ENCODE measurements at regions not wholly inside any gene's neighbourhood (a gene's known extent, or its start where the extent isn't known, plus 50 kb on each side); places are given as distances from the start of the nearest gene placed in this dataset.

- in situ Hi-C loops (cut with HindIII; ENCODE audit: extremely low pct_ligation_motif_present, low pct_unique_long_range_greater_than_20kb) (no loop called here), intact Hi-C loops (cut with micrococcal nuclease; ENCODE audit: unreplicated experiment) (no loop called here)
- Histone ChIP-seq H3K36me3 (replicated peaks in 1 of 2; ENCODE audit: control insufficient read depth in 1 of 2, insufficient read depth in 2 of 2, low read length in 2 of 2) (no peaks in the 10 kb centered on the region), H3K79me2 (ENCODE audit: insufficient read depth, low read length) (no peaks in the 10 kb centered on the region), H3K9ac (ENCODE audit: insufficient read depth, low read depth, low read length) (no peak overlapping the region), H4K20me1 (ENCODE audit: insufficient read depth, low read length) (no peaks in the 10 kb centered on the region), H3K27me3 (ENCODE audit: control insufficient read depth in 1 of 2, insufficient read depth in 2 of 2, low read length in 2 of 2) (no peaks in the 10 kb centered on the region), H3K4me2 (ENCODE audit: low read depth, low read length) (no peak overlapping the region), H3K4me1 (ENCODE audit: insufficient read depth, low read length) (no peaks in the 10 kb centered on the region), H2AFZ (ENCODE audit: low read length) (no peak overlapping the region), H3K9me3 (ENCODE audit: low read length) (peaks cover 95% of the 10 kb centered on the region), H3K27ac (ENCODE audit: extremely low read length, insufficient read depth, low read length) (no peak overlapping the region), H3K4me3 (replicated peaks in 1 of 3; ENCODE audit: insufficient read depth in 1 of 3, low read depth in 2 of 3, low read length in 3 of 3) (no peak overlapping the region)
- no TSS peak for BruUV-seq (replicated peaks)
- no peak for DNase-seq (ENCODE audit: low spot score)
- no peak for ATAC-seq
- ChIA-PET POLR2A (no interaction called here), CTCF (ENCODE audit: low intra/inter-chr PET ratio, low total read pairs) (no interaction called here)
- 5% methylated on average over 7 of the region's 7 CpGs for WGBS (ENCODE audit: low lambda C conversion rate)
- FAIRE-seq = no peak
- no peak for TF ChIP-seq GFI1 (CRISPR knock-in tag; IDR thresholded peaks at IDR 0.05; ENCODE audit: borderline replicate concordance)
- TF ChIP-seq, protein P1, sequence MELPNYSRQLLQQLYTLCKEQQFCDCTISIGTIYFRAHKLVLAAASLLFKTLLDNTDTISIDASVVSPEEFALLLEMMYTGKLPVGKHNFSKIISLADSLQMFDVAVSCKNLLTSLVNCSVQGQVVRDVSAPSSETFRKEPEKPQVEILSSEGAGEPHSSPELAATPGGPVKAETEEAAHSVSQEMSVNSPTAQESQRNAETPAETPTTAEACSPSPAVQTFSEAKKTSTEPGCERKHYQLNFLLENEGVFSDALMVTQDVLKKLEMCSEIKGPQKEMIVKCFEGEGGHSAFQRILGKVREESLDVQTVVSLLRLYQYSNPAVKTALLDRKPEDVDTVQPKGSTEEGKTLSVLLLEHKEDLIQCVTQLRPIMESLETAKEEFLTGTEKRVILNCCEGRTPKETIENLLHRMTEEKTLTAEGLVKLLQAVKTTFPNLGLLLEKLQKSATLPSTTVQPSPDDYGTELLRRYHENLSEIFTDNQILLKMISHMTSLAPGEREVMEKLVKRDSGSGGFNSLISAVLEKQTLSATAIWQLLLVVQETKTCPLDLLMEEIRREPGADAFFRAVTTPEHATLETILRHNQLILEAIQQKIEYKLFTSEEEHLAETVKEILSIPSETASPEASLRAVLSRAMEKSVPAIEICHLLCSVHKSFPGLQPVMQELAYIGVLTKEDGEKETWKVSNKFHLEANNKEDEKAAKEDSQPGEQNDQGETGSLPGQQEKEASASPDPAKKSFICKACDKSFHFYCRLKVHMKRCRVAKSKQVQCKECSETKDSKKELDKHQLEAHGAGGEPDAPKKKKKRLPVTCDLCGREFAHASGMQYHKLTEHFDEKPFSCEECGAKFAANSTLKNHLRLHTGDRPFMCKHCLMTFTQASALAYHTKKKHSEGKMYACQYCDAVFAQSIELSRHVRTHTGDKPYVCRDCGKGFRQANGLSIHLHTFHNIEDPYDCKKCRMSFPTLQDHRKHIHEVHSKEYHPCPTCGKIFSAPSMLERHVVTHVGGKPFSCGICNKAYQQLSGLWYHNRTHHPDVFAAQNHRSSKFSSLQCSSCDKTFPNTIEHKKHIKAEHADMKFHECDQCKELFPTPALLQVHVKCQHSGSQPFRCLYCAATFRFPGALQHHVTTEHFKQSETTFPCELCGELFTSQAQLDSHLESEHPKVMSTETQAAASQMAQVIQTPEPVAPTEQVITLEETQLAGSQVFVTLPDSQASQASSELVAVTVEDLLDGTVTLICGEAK (IDR thresholded peaks at IDR 0.05) = no peak
- TF ChIP-seq, protein P1 (CRISPR knock-in tag; IDR thresholded peaks at IDR 0.05) = no peak
- TF ChIP-seq HMGXB3 (CRISPR knock-in tag; IDR thresholded peaks at IDR 0.05; ENCODE audit: borderline replicate concordance) = no peak
- TF ChIP-seq ZNF724P (CRISPR knock-in tag; IDR thresholded peaks at IDR 0.05; ENCODE audit: borderline replicate concordance) = no peak
- TF ChIP-seq ZNF329 (CRISPR knock-in tag; IDR thresholded peaks at IDR 0.05; ENCODE audit: low read depth) = no peak
- TF ChIP-seq NFE2L1 (CRISPR knock-in tag; IDR thresholded peaks at IDR 0.05; ENCODE audit: borderline replicate concordance) = no peak
- no peak for TF ChIP-seq MLLT10 (CRISPR knock-in tag; IDR thresholded peaks at IDR 0.05)
- no peak for TF ChIP-seq KLF16 (CRISPR knock-in tag; IDR thresholded peaks at IDR 0.05)
- no peak for TF ChIP-seq SP140L (CRISPR knock-in tag; IDR thresholded peaks at IDR 0.05; ENCODE audit: borderline replicate concordance)
Observed at GRCh38 chr9:24765025-24765756, 219.5 kb upstream of the IZUMO3 start.

Data from HepG2 (cell line).